ENCODE measurements at regions not wholly inside any gene's neighbourhood (a gene's known extent, or its start where the extent isn't known, plus 50 kb on each side); places are given as distances from the start of the nearest gene placed in this dataset.

- Histone ChIP-seq H3K9me2 (ENCODE audit: insufficient read depth, low read length) (no peaks in the 10 kb centered on the region), H3K27ac (ENCODE audit: low read depth, low read length, poor library complexity, severe bottlenecking) (no peak overlapping the region), H3K4me3 (ENCODE audit: low read depth, low read length, poor library complexity, severe bottlenecking) (no peak overlapping the region), H3K9me3 (ENCODE audit: low read length) (no peaks in the 10 kb centered on the region), H3K36me3 (ENCODE audit: insufficient read depth, low read length) (no peaks in the 10 kb centered on the region), H3K4me2 (ENCODE audit: low read length) (no peak overlapping the region), H2AFZ (ENCODE audit: low read length) (no peak overlapping the region), H3K79me2 (ENCODE audit: insufficient read depth, low read depth, low read length) (no peaks in the 10 kb centered on the region), H4K20me1 (ENCODE audit: insufficient read depth, low read length) (no peaks in the 10 kb centered on the region), H3K4me1 (ENCODE audit: insufficient read depth, low read length, poor library complexity, severe bottlenecking) (no peaks in the 10 kb centered on the region)
- no TSS peak for BruUV-seq (replicated peaks)
- no peak for DNase-seq (ENCODE audit: low spot score)
- ChIA-PET CTCF (ENCODE audit: unreplicated experiment) (no interaction called here), POLR2A (no interaction called here)
- intact Hi-C loops (cut with micrococcal nuclease; ENCODE audit: unreplicated experiment): no loop called here
- TF ChIP-seq CTCF (conservative IDR thresholded peaks at IDR 0.05; ENCODE audit: low read length) (no peak), EZH2phosphoT487 (IDR thresholded peaks at IDR 0.05; ENCODE audit: borderline replicate concordance, low read depth, low read length) (no peak)
Measured at GRCh38 chr5:44652674-44653073, 156.1 kb upstream of the MRPS30 start.

GRCh38 chr5:44646016-44646415 lies 162.7 kb upstream of the MRPS30 start:
- ChIA-PET CTCF (ENCODE audit: unreplicated experiment) (no interaction called here), POLR2A (no interaction called here)
- Histone ChIP-seq H3K9me3 (ENCODE audit: low read length) (no peaks in the 10 kb centered on the region), H3K9me2 (ENCODE audit: insufficient read depth, low read length) (no peaks in the 10 kb centered on the region), H3K4me2 (ENCODE audit: low read length) (no peak overlapping the region), H2AFZ (ENCODE audit: low read length) (no peak overlapping the region), H4K20me1 (ENCODE audit: insufficient read depth, low read length) (no peaks in the 10 kb centered on the region), H3K79me2 (ENCODE audit: insufficient read depth, low read depth, low read length) (no peaks in the 10 kb centered on the region), H3K4me1 (ENCODE audit: insufficient read depth, low read length, poor library complexity, severe bottlenecking) (no peaks in the 10 kb centered on the region), H3K36me3 (ENCODE audit: insufficient read depth, low read length) (no peaks in the 10 kb centered on the region), H3K4me3 (ENCODE audit: low read depth, low read length, poor library complexity, severe bottlenecking) (no peak overlapping the region), H3K27ac (ENCODE audit: low read depth, low read length, poor library complexity, severe bottlenecking) (no peak overlapping the region)
- DNase-seq (ENCODE audit: low spot score): no peak
- intact Hi-C loops (cut with micrococcal nuclease; ENCODE audit: unreplicated experiment): no loop called here
- TF ChIP-seq EZH2phosphoT487 (IDR thresholded peaks at IDR 0.05; ENCODE audit: borderline replicate concordance, low read depth, low read length) (no peak), CTCF (conservative IDR thresholded peaks at IDR 0.05; ENCODE audit: low read length) (no peak)
- no TSS peak for BruUV-seq (replicated peaks)

GRCh38 chr5:44645502-44645901 lies 163.2 kb upstream of the MRPS30 start:
- H3K4me3 ChIP-seq (ENCODE audit: low read depth, low read length, poor library complexity, severe bottlenecking): no peak overlapping the region
- H3K79me2 ChIP-seq (ENCODE audit: insufficient read depth, low read depth, low read length): no peaks in the 10 kb centered on the region
- no peak overlapping the region for H2AFZ ChIP-seq (ENCODE audit: low read length)
- intact Hi-C loops (cut with micrococcal nuclease; ENCODE audit: unreplicated experiment): no loop called here
- no peaks in the 10 kb centered on the region for H3K9me3 ChIP-seq (ENCODE audit: low read length)
- POLR2A ChIA-PET: no interaction called here
- CTCF ChIA-PET (ENCODE audit: unreplicated experiment): no interaction called here
- no TSS peak for BruUV-seq (replicated peaks)
- H3K4me1 ChIP-seq (ENCODE audit: insufficient read depth, low read length, poor library complexity, severe bottlenecking): no peaks in the 10 kb centered on the region
- DNase-seq (ENCODE audit: low spot score): no peak
- no peak overlapping the region for H3K4me2 ChIP-seq (ENCODE audit: low read length)
- TF ChIP-seq EZH2phosphoT487 (IDR thresholded peaks at IDR 0.05; ENCODE audit: borderline replicate concordance, low read depth, low read length) (no peak), CTCF (conservative IDR thresholded peaks at IDR 0.05; ENCODE audit: low read length) (no peak)
- no peaks in the 10 kb centered on the region for H3K36me3 ChIP-seq (ENCODE audit: insufficient read depth, low read length)
- H4K20me1 ChIP-seq (ENCODE audit: insufficient read depth, low read length): no peaks in the 10 kb centered on the region
- no peaks in the 10 kb centered on the region for H3K9me2 ChIP-seq (ENCODE audit: insufficient read depth, low read length)
- H3K27ac ChIP-seq (ENCODE audit: low read depth, low read length, poor library complexity, severe bottlenecking): no peak overlapping the region

Data from OCI-LY7 (cell line).